Tibial artery (tissue), 4 donors: ENCODE measurements at regions not wholly inside any gene's neighbourhood (a gene's known extent, or its start where the extent isn't known, plus 50 kb on each side); places are given as distances from the start of the nearest gene placed in this dataset.

ENCODE experiments used
- DNase-seq, 2 donors: peaks; one replicate each; pipeline ENCODE4 v3.0.0-alpha.2; 2019
- H3K27ac ChIP-seq, 2 donors: fragments of 200-600 bp; sonication (generic) in 1 of 2; 1 replicate in 1 of 2; 2 replicates in 1 of 2; pipeline ENCODE4 v1.5.1; 2018 to 2019; ENCODE audit warnings: mild to moderate bottlenecking in 1 of 2
- H3K27me3 ChIP-seq, 2 donors: fragments of 200-600 bp; sonication (generic) in 1 of 2; one replicate each; pipeline versions ENCODE4 v1.5.1 to v1.6.0; 2016 to 2019
- H3K36me3 ChIP-seq, 3 donors: fragments of 200-600 bp; sonication (generic) in 2 of 3; one replicate each; pipeline ENCODE4 v1.5.1; 2016 to 2019; ENCODE audit warnings: mild to moderate bottlenecking in 2 of 3
- H3K4me1 ChIP-seq, 4 donors: fragments of 200-600 bp; sonication (generic) in 2 of 4; 1 replicate in 3 of 4; 2 replicates in 1 of 4; pipeline ENCODE4 v1.5.1; 2016 to 2019
- H3K4me3 ChIP-seq, 2 donors: fragments of 200-600 bp; sonication (generic) in 1 of 2; 1 replicate in 1 of 2; 2 replicates in 1 of 2; pipeline ENCODE4 v1.5.1; 2018 to 2019; ENCODE audit warnings: mild to moderate bottlenecking in 2 of 2
- H3K9me3 ChIP-seq, 3 donors: fragments of 200-600 bp; sonication (generic) in 1 of 3; one replicate each; pipeline ENCODE4 v1.5.1; 2016 to 2019
- CTCF ChIP-seq, 2 experiments: fragments of 200-600 bp in 1 of 2; fragments of 450-650 bp in 1 of 2; IDR thresholded peaks; one replicate each; pipeline ENCODE4 v1.5.1; 2017 to 2019; ENCODE audit warnings: antibody characterized with exemption in 2 of 2, mild to moderate bottlenecking in 1 of 2, moderate library complexity in 1 of 2
- intact Hi-C: fragments of 100-400 bp; cut with DNase I; formaldehyde crosslinking; loops from one replicate; pipeline ENCODE4 v1.15.0; 2023; ENCODE audit warnings: low total_unique reads

DNA sequence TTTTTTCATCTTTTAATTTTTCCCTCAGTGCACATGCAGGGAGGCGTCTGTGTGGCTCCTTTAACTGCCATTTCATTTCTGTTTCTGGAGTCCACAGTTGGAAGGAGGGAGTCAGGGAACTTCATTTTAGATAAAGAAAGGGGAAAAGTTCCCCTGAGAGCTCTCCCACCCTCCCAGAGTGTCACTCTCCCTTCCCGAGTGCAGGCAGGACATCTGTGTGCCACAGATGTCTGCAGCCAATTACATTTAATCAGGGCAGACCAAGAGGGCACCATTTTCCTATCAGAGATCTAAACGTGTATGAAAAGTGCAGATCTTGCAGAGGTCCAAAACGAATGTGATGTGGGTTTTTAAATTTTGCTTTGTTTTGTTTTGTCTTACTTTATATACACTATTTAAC lies 96.6 kb downstream of the PXDC1 start:
- H3K9me3 ChIP-seq: no peaks in the 10 kb centered on the region
- H3K36me3 ChIP-seq: no peaks in the 10 kb centered on the region
- DNase-seq: no peak
- intact Hi-C loops: no loop called here
- no peaks in the 10 kb centered on the region for H3K27me3 ChIP-seq
- no peaks in the 10 kb centered on the region for H3K4me1 ChIP-seq
- no peak overlapping the region for H3K27ac ChIP-seq
- TF ChIP-seq CTCF (IDR thresholded peaks at IDR 0.05): no peak
- no peak overlapping the region for H3K4me3 ChIP-seq

DNA sequence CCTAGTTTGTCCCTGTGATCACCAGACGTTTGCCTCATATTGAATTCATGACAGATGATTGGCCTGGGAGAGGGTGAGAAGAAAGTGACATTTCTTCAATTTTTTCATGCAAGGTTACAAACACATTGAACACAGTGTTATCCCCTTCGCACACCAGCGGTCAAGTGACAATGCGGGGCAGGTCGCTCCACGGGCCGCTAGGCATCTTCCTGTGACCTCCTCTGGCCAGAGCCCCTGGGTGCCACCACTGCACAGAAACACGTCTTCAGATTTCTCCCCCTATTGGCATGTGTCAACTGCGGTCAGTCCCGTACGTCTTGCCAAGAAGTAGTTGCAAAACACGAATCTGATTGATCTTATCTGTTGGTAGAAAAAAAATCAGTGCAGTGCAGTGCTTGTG lies 97.1 kb downstream of the PXDC1 start:
- intact Hi-C loops: no loop called here

DNA sequence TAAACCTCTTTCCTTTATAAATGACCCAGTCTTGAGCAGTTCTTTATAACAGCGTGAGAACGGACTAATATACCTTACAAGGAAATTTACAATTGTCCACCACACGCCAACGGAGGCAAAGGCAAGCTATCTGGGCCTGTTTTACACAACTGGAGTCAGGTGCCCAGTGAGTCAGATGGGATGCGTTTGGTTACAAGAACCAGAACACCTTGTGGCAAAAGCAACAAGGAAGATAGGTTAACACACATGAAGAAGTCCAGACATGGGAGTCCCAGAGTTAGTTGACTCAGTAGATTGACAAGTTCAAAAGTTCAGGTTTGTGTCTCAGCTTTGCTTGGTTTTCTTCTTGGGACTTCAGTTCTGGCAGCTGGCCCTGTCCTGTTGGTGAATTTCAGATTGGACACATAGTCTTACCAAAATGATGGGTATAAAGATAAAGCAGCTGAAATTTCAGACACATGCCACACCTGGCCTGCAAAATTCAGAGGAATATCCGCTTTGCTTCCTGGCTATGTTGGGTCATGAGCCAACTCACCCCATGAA lies 97.9 kb downstream of the PXDC1 start:
- Histone ChIP-seq H3K36me3 (no peaks in the 10 kb centered on the region), H3K27me3 (no peaks in the 10 kb centered on the region), H3K4me3 (no peak overlapping the region), H3K27ac (no peak overlapping the region), H3K4me1 (no peaks in the 10 kb centered on the region), H3K9me3 (no peaks in the 10 kb centered on the region)
- intact Hi-C loops: no loop called here
- DNase-seq: no peak
- no peak for TF ChIP-seq CTCF (IDR thresholded peaks at IDR 0.05)

More for the DNA sequence above, 97.1 kb downstream of the PXDC1 start:
- TF ChIP-seq CTCF (IDR thresholded peaks at IDR 0.05): no peak
- no peaks in the 10 kb centered on the region for H3K4me1 ChIP-seq
- DNase-seq: no peak
- no peaks in the 10 kb centered on the region for H3K36me3 ChIP-seq
- no peak overlapping the region for H3K4me3 ChIP-seq
- no peak overlapping the region for H3K27ac ChIP-seq
- H3K9me3 ChIP-seq: no peaks in the 10 kb centered on the region
- no peaks in the 10 kb centered on the region for H3K27me3 ChIP-seq

DNA sequence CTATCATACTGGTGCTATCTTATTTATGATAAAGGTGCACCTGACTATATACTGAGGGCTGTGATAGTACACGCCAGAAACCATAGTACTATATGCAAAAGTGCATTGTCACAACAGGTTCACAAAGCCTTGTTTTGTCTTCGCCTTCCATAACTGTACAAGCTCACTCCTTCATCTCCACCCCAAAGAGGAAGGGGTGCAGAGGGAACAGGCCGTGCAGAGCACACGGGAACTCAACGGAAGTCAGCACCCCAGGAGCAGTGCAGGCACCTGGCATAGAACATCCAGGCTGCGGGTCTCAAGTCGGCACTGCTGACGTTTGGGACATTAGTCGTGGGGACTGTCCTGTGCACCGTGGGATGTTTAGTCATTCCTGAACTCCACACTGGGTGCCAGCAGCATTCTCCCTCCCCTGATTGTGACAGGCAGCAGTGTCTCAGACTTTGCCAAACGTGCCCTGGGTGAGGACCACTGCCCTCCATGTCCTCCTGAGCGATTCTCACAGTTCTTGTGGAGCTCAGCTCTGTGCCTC lies 99.7 kb downstream of the PXDC1 start:
- TF ChIP-seq CTCF (IDR thresholded peaks at IDR 0.05): no peak
- DNase-seq: no peak
- Histone ChIP-seq H3K4me3 (no peak overlapping the region), H3K27me3 (no peaks in the 10 kb centered on the region), H3K4me1 (no peaks in the 10 kb centered on the region), H3K36me3 (no peaks in the 10 kb centered on the region), H3K9me3 (no peaks in the 10 kb centered on the region), H3K27ac (no peak overlapping the region)
- intact Hi-C loops: no loop called here

- no peaks in the 10 kb centered on the region for H3K9me3 ChIP-seq
- H3K27me3 ChIP-seq: no peaks in the 10 kb centered on the region
- no peaks in the 10 kb centered on the region for H3K4me1 ChIP-seq
- DNase-seq: no peak
- TF ChIP-seq CTCF (IDR thresholded peaks at IDR 0.05): no peak
- no peaks in the 10 kb centered on the region for H3K36me3 ChIP-seq
- no peak overlapping the region for H3K4me3 ChIP-seq
- intact Hi-C loops: no loop called here
- H3K27ac ChIP-seq: no peak overlapping the region
These were observed 100.4 kb downstream of the PXDC1 start for GRCh38 chr6:3650959-3651697.
